ENCODE measurements at regions not wholly inside any gene's neighbourhood (a gene's known extent, or its start where the extent isn't known, plus 50 kb on each side); places are given as distances from the start of the nearest gene placed in this dataset.

DNA sequence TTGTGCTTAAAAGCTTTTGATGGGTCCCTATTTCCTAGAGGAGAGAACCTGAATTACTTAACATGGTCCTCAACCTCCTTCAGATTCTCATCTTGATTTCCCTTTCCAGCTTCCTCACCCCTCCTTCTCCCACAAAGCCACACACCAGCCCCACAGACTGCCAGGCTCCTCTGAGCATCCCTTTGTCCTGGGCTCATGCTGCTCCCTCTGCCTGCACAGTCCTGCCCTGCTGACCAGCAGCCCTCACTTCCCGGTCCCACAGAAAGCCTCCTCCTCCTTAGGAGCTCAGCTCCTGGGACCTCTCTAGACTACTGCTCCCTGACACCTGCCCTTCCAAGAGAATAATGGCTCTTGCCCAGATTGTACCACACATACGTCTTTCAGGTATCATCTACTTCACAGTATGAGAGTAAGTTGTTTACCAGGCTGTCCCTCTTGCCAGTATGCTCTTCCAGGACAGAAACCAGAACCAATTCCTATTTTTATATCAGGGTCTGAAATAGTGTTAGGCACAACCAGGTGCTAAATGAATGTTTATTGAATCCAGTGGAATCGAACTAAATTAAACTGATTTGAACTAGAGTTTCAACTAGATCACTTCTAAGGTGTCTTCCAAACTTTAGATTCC is 373.4 kb downstream of the LMX1A start:
- TF ChIP-seq, protein P1, sequence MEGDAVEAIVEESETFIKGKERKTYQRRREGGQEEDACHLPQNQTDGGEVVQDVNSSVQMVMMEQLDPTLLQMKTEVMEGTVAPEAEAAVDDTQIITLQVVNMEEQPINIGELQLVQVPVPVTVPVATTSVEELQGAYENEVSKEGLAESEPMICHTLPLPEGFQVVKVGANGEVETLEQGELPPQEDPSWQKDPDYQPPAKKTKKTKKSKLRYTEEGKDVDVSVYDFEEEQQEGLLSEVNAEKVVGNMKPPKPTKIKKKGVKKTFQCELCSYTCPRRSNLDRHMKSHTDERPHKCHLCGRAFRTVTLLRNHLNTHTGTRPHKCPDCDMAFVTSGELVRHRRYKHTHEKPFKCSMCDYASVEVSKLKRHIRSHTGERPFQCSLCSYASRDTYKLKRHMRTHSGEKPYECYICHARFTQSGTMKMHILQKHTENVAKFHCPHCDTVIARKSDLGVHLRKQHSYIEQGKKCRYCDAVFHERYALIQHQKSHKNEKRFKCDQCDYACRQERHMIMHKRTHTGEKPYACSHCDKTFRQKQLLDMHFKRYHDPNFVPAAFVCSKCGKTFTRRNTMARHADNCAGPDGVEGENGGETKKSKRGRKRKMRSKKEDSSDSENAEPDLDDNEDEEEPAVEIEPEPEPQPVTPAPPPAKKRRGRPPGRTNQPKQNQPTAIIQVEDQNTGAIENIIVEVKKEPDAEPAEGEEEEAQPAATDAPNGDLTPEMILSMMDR (IDR thresholded peaks at IDR 0.05) = no peak
- no peak for TF ChIP-seq POLR2AphosphoS5 (IDR thresholded peaks at IDR 0.05; ENCODE audit: insufficient read depth in 1 of 2, low read depth in 1 of 2)
- TF ChIP-seq POLR2A (IDR thresholded peaks at IDR 0.05) = no peak
